Caco-2 (cell line): ENCODE measurements at regions not wholly inside any gene's neighbourhood (a gene's known extent, or its start where the extent isn't known, plus 50 kb on each side); places are given as distances from the start of the nearest gene placed in this dataset.

Experiments
- BruUV-seq: library from RNA; stranded (reverse); fragments of 400-500 nt; replicated peaks from 2 replicates; lab custom pipeline; 2021; lab: Mats Ljungman, UMichigan
- CTCF ChIA-PET: fragments of 300-600 bp; sonication (Branson Sonifier 250); formaldehyde crosslinking; loops from one replicate; lab custom pipeline; 2022; ENCODE audit warnings: antibody characterized with exemption; lab: Charles Lee
- POLR2A ChIA-PET: fragments of 300-600 bp; sonication (Branson Sonifier 250); formaldehyde crosslinking; loops from one replicate; lab custom pipeline; 2022; ENCODE audit warnings: antibody characterized with exemption; lab: Charles Lee
- DNase-seq, 2 experiments: peaks; one replicate each; pipeline versions ENCODE4 v3.0.0 to v3.0.0-alpha.2; 2020 to 2022
- H3K27me3 ChIP-seq: replicated peaks from 2 replicates; pipeline ENCODE4 v1.6.0; 2011; ENCODE audit warnings: low read length; ENCODE audit not compliant: control insufficient read depth, insufficient read depth
- H3K36me3 ChIP-seq: 2 replicates; pipeline ENCODE4 v1.5.1; 2011; ENCODE audit warnings: low read length; ENCODE audit not compliant: control insufficient read depth, insufficient read depth
- H3K4me1 ChIP-seq: fragments of 250-450 bp; sonication (Bioruptor Pico); 2 replicates; pipeline ENCODE4 v1.5.1; 2020; ENCODE audit warnings: mild to moderate bottlenecking
- H3K4me3 ChIP-seq: 2 replicates; pipeline ENCODE4 v1.5.1; 2011; ENCODE audit warnings: low read depth, mild to moderate bottlenecking, control low read depth, low read length
- H3K9me3 ChIP-seq: fragments of 250-450 bp; sonication (Bioruptor Pico); 2 replicates; pipeline ENCODE4 v1.5.1; 2020; ENCODE audit warnings: mild to moderate bottlenecking, moderate library complexity
- H3K27ac Mint-ChIP-seq: one replicate; pipeline ENCODE4 v1.8.0; 2022; ENCODE audit warnings: mixed read lengths; ENCODE audit not compliant: unreplicated experiment
- H3K27me3 Mint-ChIP-seq: one replicate; pipeline ENCODE4 v1.8.0; 2022; ENCODE audit warnings: mixed read lengths; ENCODE audit not compliant: insufficient read depth, unreplicated experiment
- H3K36me3 Mint-ChIP-seq: one replicate; pipeline ENCODE4 v1.8.0; 2022; ENCODE audit warnings: mild to moderate bottlenecking, mixed read lengths; ENCODE audit not compliant: insufficient read depth, unreplicated experiment
- H3K4me1 Mint-ChIP-seq: one replicate; pipeline ENCODE4 v1.8.0; 2022; ENCODE audit warnings: low read depth, mixed read lengths; ENCODE audit not compliant: unreplicated experiment
- H3K4me3 Mint-ChIP-seq: one replicate; pipeline ENCODE4 v1.8.0; 2022; ENCODE audit warnings: mild to moderate bottlenecking, moderate library complexity, mixed read lengths; ENCODE audit not compliant: unreplicated experiment
- H3K9me3 Mint-ChIP-seq: one replicate; pipeline ENCODE4 v1.8.0; 2022; ENCODE audit warnings: mixed read lengths; ENCODE audit not compliant: unreplicated experiment
- CTCF ChIP-seq, 2 experiments: fragments of 200-600 bp in 1 of 2; IDR thresholded peaks; 1 replicate in 1 of 2; 2 replicates in 1 of 2; pipeline versions ENCODE4 v1.5.1 to v1.8.0; 2011 to 2022; ENCODE audit warnings: antibody characterized with exemption in 1 of 2, control low read depth in 1 of 2, inconsistent platforms in 1 of 2, low read depth in 1 of 2, low read length in 1 of 2, mild to moderate bottlenecking in 1 of 2, moderate library complexity in 1 of 2; ENCODE audit not compliant: insufficient read depth in 1 of 2, severe bottlenecking in 1 of 2, unreplicated experiment in 1 of 2
- intact Hi-C: fragments of 100-400 bp; cut with micrococcal nuclease; formaldehyde crosslinking; loops from one replicate; pipeline ENCODE4 v1.10.0; 2022; ENCODE audit not compliant: unreplicated experiment

GRCh38 chr14:25477316-25478098 lies 427.6 kb upstream of the STXBP6 start:
- H3K9me3 ChIP-seq = no peaks in the 10 kb centered on the region
- Mint-ChIP-seq H3K27ac (no peak overlapping the region), H3K4me3 (no peak overlapping the region), H3K4me1 (no peaks in the 10 kb centered on the region), H3K27me3 (peaks cover 5% of the 10 kb centered on the region), H3K9me3 (no peaks in the 10 kb centered on the region), H3K36me3 (no peaks in the 10 kb centered on the region)
- intact Hi-C loops = no loop called here
- no TSS peak for BruUV-seq
- no peak for DNase-seq
- POLR2A ChIA-PET = no interaction called here
- no peaks in the 10 kb centered on the region for H3K4me1 ChIP-seq
- no peaks in the 10 kb centered on the region for H3K27me3 ChIP-seq
- TF ChIP-seq CTCF (IDR thresholded peaks at IDR 0.05; ENCODE audit: insufficient read depth in 1 of 2, low read depth in 1 of 2, low read length in 1 of 2, severe bottlenecking in 1 of 2, unreplicated experiment in 1 of 2) = no peak
- no peak overlapping the region for H3K4me3 ChIP-seq
- H3K36me3 ChIP-seq = no peaks in the 10 kb centered on the region
- CTCF ChIA-PET = no interaction called here

GRCh38 chr14:25472700-25473099 lies 422.8 kb upstream of the STXBP6 start:
- Mint-ChIP-seq H3K27me3 (peaks cover 3% of the 10 kb centered on the region), H3K4me3 (no peak overlapping the region), H3K27ac (no peak overlapping the region), H3K4me1 (no peaks in the 10 kb centered on the region), H3K36me3 (no peaks in the 10 kb centered on the region), H3K9me3 (no peaks in the 10 kb centered on the region)
- Histone ChIP-seq H3K4me3 (no peak overlapping the region), H3K4me1 (no peaks in the 10 kb centered on the region), H3K36me3 (no peaks in the 10 kb centered on the region), H3K9me3 (no peaks in the 10 kb centered on the region), H3K27me3 (no peaks in the 10 kb centered on the region)
- intact Hi-C loops = no loop called here
- TF ChIP-seq CTCF (IDR thresholded peaks at IDR 0.05; ENCODE audit: insufficient read depth in 1 of 2, low read depth in 1 of 2, low read length in 1 of 2, severe bottlenecking in 1 of 2, unreplicated experiment in 1 of 2) = no peak
- ChIA-PET POLR2A (no interaction called here), CTCF (no interaction called here)
- BruUV-seq = no TSS peak
- no peak for DNase-seq

- no peak for DNase-seq
- Histone ChIP-seq H3K4me3 (no peak overlapping the region), H3K27me3 (no peaks in the 10 kb centered on the region), H3K4me1 (no peaks in the 10 kb centered on the region), H3K9me3 (no peaks in the 10 kb centered on the region), H3K36me3 (no peaks in the 10 kb centered on the region)
- no peak overlapping the region for H3K27ac Mint-ChIP-seq
- no peaks in the 10 kb centered on the region for H3K27me3 Mint-ChIP-seq
- intact Hi-C loops = no loop called here
- no peaks in the 10 kb centered on the region for H3K36me3 Mint-ChIP-seq
- no peaks in the 10 kb centered on the region for H3K9me3 Mint-ChIP-seq
- no peak for TF ChIP-seq CTCF (IDR thresholded peaks at IDR 0.05; ENCODE audit: insufficient read depth in 1 of 2, low read depth in 1 of 2, low read length in 1 of 2, severe bottlenecking in 1 of 2, unreplicated experiment in 1 of 2)
- ChIA-PET CTCF (no interaction called here), POLR2A (no interaction called here)
- no TSS peak for BruUV-seq
- no peak overlapping the region for H3K4me3 Mint-ChIP-seq
- no peaks in the 10 kb centered on the region for H3K4me1 Mint-ChIP-seq
These were observed 414.8 kb upstream of the STXBP6 start for GRCh38 chr14:25464772-25465171.
